ENCODE measurements at regions not wholly inside any gene's neighbourhood (a gene's known extent, or its start where the extent isn't known, plus 50 kb on each side); places are given as distances from the start of the nearest gene placed in this dataset.

DNA sequence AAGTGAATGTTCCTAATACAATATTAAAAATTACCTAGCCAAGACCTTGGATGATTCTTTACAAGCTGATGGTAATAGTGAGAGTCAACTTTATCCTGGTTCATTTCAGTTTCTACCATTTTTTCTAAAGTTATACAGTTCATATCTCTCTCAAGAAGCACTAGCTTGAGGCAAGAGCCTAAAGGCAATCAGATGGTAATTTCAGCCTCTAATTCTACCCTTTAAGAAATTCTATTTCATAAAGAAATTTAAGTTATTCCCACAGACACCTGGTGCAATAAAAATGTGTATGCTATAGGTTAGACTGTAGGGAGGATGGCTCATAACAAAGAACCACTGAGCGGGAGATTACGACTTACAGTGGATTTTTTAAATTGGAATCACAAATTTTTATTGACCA, 984.2 kb upstream of the ADGRL3 start:
- no peak for TF ChIP-seq POLR2A (IDR thresholded peaks at IDR 0.05; ENCODE audit: low read length)
- TF ChIP-seq GATA1 (IDR thresholded peaks at IDR 0.05; ENCODE audit: low read depth, low read length) = no peak

Measured in erythroblast (primary cell).